ENCODE measurements at regions not wholly inside any gene's neighbourhood (a gene's known extent, or its start where the extent isn't known, plus 50 kb on each side); places are given as distances from the start of the nearest gene placed in this dataset.

DNA sequence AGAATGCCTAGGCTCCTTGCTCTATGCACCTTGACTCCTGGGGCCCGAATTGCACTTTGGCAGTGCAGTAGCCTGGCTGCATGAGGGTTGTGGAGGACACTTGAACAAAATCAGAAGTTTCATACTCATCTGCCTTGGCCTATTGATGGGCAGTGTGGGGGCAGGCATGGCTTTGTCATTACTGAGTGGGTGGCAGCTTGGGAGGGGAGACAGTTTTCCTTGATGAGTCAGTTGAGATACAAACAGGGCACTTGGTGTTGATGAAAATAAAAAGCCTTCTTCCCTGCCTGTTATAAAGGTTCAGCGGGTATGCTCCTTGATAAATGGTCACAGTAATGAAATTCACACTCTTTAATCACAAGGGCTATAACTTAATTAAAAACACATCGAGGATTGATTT, 126.8 kb upstream of the MAMLD1 start:
- no peak for TF ChIP-seq POLR2A (IDR thresholded peaks at IDR 0.05)
- TF ChIP-seq, protein P1, sequence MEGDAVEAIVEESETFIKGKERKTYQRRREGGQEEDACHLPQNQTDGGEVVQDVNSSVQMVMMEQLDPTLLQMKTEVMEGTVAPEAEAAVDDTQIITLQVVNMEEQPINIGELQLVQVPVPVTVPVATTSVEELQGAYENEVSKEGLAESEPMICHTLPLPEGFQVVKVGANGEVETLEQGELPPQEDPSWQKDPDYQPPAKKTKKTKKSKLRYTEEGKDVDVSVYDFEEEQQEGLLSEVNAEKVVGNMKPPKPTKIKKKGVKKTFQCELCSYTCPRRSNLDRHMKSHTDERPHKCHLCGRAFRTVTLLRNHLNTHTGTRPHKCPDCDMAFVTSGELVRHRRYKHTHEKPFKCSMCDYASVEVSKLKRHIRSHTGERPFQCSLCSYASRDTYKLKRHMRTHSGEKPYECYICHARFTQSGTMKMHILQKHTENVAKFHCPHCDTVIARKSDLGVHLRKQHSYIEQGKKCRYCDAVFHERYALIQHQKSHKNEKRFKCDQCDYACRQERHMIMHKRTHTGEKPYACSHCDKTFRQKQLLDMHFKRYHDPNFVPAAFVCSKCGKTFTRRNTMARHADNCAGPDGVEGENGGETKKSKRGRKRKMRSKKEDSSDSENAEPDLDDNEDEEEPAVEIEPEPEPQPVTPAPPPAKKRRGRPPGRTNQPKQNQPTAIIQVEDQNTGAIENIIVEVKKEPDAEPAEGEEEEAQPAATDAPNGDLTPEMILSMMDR (IDR thresholded peaks at IDR 0.05) = no peak

Data from adrenal gland (tissue), 5 donors.